Vagina (tissue), 2 donors: ENCODE measurements at regions not wholly inside any gene's neighbourhood (a gene's known extent, or its start where the extent isn't known, plus 50 kb on each side); places are given as distances from the start of the nearest gene placed in this dataset.

Experiments used
- CTCF ChIP-seq, 3 experiments: fragments of 450-650 bp in 2 of 3; fragments of 200-600 bp in 1 of 3; sonication (generic) in 1 of 3; IDR thresholded peaks; one replicate each; pipeline ENCODE4 v1.5.1; 2017 to 2019; ENCODE audit warnings: antibody characterized with exemption in 3 of 3, mild to moderate bottlenecking in 2 of 3, moderate library complexity in 2 of 3
- POLR2A ChIP-seq, 2 donors: fragments of 450-650 bp; IDR thresholded peaks; one replicate each; pipeline ENCODE4 v1.6.1; 2017; ENCODE audit warnings: antibody characterized with exemption in 2 of 2, mild to moderate bottlenecking in 2 of 2, moderate library complexity in 2 of 2
- POLR2AphosphoS5 ChIP-seq, 2 donors: sonication (generic); formaldehyde crosslinking; IDR thresholded peaks; one replicate each; pipeline ENCODE4 v1.9.0; 2017; ENCODE audit warnings: antibody characterized with exemption in 2 of 2, mild to moderate bottlenecking in 2 of 2, low read depth in 1 of 2; ENCODE audit not compliant: insufficient read depth in 1 of 2

DNA sequence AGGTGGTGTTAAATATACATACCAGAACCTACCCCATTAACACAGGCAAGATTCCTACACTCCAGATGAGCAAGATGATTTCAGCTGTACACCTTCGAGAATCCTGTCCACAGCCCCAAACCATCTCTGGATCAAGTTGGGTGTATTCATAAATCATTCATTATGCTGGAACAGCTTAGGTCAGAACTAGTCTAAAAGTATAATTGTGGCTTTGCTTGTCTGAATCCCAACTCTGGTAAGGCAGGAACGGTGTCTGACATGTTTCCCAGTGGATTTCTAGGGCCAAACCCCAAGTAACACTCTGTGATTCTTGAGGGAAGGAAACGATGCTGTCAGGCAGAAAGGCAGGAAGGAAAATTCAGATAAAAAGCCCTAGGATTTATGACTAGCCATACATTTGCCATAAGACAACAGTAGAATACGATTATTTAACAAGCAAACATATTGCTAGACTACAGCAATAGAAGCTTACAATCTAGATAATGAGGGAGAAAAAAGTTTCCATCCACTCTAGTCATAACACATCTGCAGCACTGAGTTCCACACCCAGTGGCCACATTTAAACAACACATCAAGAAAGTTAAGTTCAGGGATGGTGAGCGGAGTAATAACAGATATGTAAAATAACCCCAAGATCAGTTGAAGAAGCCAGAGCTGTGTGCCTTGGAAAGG lies 444.8 kb downstream of the RND3 start:
- no peak for TF ChIP-seq POLR2AphosphoS5 (IDR thresholded peaks at IDR 0.05; ENCODE audit: insufficient read depth in 1 of 2, low read depth in 1 of 2)
- no peak for TF ChIP-seq CTCF (IDR thresholded peaks at IDR 0.05)
- no peak for TF ChIP-seq POLR2A (IDR thresholded peaks at IDR 0.05)
